Glutamatergic neuron (in vitro differentiated cells): ENCODE measurements at regions not wholly inside any gene's neighbourhood (a gene's known extent, or its start where the extent isn't known, plus 50 kb on each side); places are given as distances from the start of the nearest gene placed in this dataset.
"Not testable (repeated sequence)": the region's sequence is repeated elsewhere in the genome, so short reads cannot be mapped to it uniquely, and the experiment has no call there.

Experiments used
- DNase-seq: peaks from one replicate; pipeline ENCODE4 v3.0.0; 2022
- H3K27ac Mint-ChIP-seq: one replicate; pipeline ENCODE4 v1.8.0; 2020; ENCODE audit warnings: mild to moderate bottlenecking, mixed read lengths, inconsistent platforms; ENCODE audit not compliant: unreplicated experiment
- H3K27me3 Mint-ChIP-seq: one replicate; pipeline ENCODE4 v1.8.0; 2020; ENCODE audit warnings: mild to moderate bottlenecking, moderate library complexity, mixed read lengths, inconsistent platforms; ENCODE audit not compliant: unreplicated experiment
- H3K36me3 Mint-ChIP-seq: one replicate; pipeline ENCODE4 v1.8.0; 2020; ENCODE audit warnings: mild to moderate bottlenecking, mixed read lengths, inconsistent platforms; ENCODE audit not compliant: unreplicated experiment
- H3K4me1 Mint-ChIP-seq: one replicate; pipeline ENCODE4 v1.8.0; 2020; ENCODE audit warnings: mild to moderate bottlenecking, low read depth, mixed read lengths, inconsistent platforms; ENCODE audit not compliant: unreplicated experiment
- H3K4me3 Mint-ChIP-seq: one replicate; pipeline ENCODE4 v1.8.0; 2020; ENCODE audit warnings: mild to moderate bottlenecking, mixed read lengths, inconsistent platforms; ENCODE audit not compliant: unreplicated experiment
- H3K9me3 Mint-ChIP-seq: one replicate; pipeline ENCODE4 v1.8.0; 2020; ENCODE audit warnings: mild to moderate bottlenecking, moderate library complexity, mixed read lengths, inconsistent platforms; ENCODE audit not compliant: unreplicated experiment
- TF ChIP-seq, protein P1 (sequence below): fragments of 200-600 bp; sonication (generic); IDR thresholded peaks from one replicate; pipeline ENCODE4 v1.5.0; 2021; ENCODE audit not compliant: partially characterized antibody, unreplicated experiment

- H3K9me3 Mint-ChIP-seq: no peaks in the 10 kb centered on the region
- peak overlapping the region; percentile 54 for H3K4me3 Mint-ChIP-seq
- no peak for DNase-seq
- H3K27ac Mint-ChIP-seq: peak overlapping the region; percentile 84
- TF ChIP-seq, protein P1, sequence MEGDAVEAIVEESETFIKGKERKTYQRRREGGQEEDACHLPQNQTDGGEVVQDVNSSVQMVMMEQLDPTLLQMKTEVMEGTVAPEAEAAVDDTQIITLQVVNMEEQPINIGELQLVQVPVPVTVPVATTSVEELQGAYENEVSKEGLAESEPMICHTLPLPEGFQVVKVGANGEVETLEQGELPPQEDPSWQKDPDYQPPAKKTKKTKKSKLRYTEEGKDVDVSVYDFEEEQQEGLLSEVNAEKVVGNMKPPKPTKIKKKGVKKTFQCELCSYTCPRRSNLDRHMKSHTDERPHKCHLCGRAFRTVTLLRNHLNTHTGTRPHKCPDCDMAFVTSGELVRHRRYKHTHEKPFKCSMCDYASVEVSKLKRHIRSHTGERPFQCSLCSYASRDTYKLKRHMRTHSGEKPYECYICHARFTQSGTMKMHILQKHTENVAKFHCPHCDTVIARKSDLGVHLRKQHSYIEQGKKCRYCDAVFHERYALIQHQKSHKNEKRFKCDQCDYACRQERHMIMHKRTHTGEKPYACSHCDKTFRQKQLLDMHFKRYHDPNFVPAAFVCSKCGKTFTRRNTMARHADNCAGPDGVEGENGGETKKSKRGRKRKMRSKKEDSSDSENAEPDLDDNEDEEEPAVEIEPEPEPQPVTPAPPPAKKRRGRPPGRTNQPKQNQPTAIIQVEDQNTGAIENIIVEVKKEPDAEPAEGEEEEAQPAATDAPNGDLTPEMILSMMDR: no peak
- H3K27me3 Mint-ChIP-seq: no peaks in the 10 kb centered on the region
- H3K4me1 Mint-ChIP-seq: peaks cover 15% of the 10 kb centered on the region
- no peaks in the 10 kb centered on the region for H3K36me3 Mint-ChIP-seq
Observed at GRCh38 chr2:125644257-125644656, 1011.7 kb upstream of the GYPC start.

GRCh38 chr2:125652280-125652679, 1003.7 kb upstream of the GYPC start:
- TF ChIP-seq, protein P1: no peak
- H3K4me3 Mint-ChIP-seq: no peak overlapping the region
- no peaks in the 10 kb centered on the region for H3K9me3 Mint-ChIP-seq
- DNase-seq: peak; percentile 33
- no peaks in the 10 kb centered on the region for H3K27me3 Mint-ChIP-seq
- no peaks in the 10 kb centered on the region for H3K36me3 Mint-ChIP-seq
- peaks cover 9% of the 10 kb centered on the region for H3K4me1 Mint-ChIP-seq
- no peak overlapping the region for H3K27ac Mint-ChIP-seq

- H3K36me3 Mint-ChIP-seq: no peaks in the 10 kb centered on the region
- H3K4me3 Mint-ChIP-seq: no peak overlapping the region
- H3K9me3 Mint-ChIP-seq: no peaks in the 10 kb centered on the region
- no peaks in the 10 kb centered on the region for H3K27me3 Mint-ChIP-seq
- peaks cover 9% of the 10 kb centered on the region for H3K4me1 Mint-ChIP-seq
- TF ChIP-seq, protein P1: no peak
- no peak for DNase-seq
- no peak overlapping the region for H3K27ac Mint-ChIP-seq
Observed at GRCh38 chr2:125654226-125654625, 1001.7 kb upstream of the GYPC start.

- Mint-ChIP-seq H3K4me3 (no peak overlapping the region), H3K27me3 (no peaks in the 10 kb centered on the region), H3K4me1 (peaks cover 9% of the 10 kb centered on the region), H3K27ac (no peak overlapping the region), H3K36me3 (no peaks in the 10 kb centered on the region), H3K9me3 (no peaks in the 10 kb centered on the region)
- TF ChIP-seq, protein P1: no peak
- no peak for DNase-seq
Observed at GRCh38 chr2:125656190-125656589, 999.8 kb upstream of the GYPC start.

GRCh38 chr2:125658583-125658982, 997.4 kb upstream of the GYPC start:
- H3K27me3 Mint-ChIP-seq: no peaks in the 10 kb centered on the region
- H3K9me3 Mint-ChIP-seq: no peaks in the 10 kb centered on the region
- no peak for DNase-seq
- no peak overlapping the region for H3K4me3 Mint-ChIP-seq
- H3K4me1 Mint-ChIP-seq: peaks cover 2% of the 10 kb centered on the region
- TF ChIP-seq, protein P1: no peak
- H3K27ac Mint-ChIP-seq: no peak overlapping the region
- H3K36me3 Mint-ChIP-seq: no peaks in the 10 kb centered on the region

- H3K36me3 Mint-ChIP-seq, DNase-seq, H3K27me3 Mint-ChIP-seq, H3K9me3 Mint-ChIP-seq, H3K4me1 Mint-ChIP-seq, H3K4me3 Mint-ChIP-seq, H3K27ac Mint-ChIP-seq: not testable (repeated sequence)
Observed at GRCh38 chr2:125660369-125660768, 995.6 kb upstream of the GYPC start.
